Liver (tissue), 8 donors: ENCODE measurements at regions not wholly inside any gene's neighbourhood (a gene's known extent, or its start where the extent isn't known, plus 50 kb on each side); places are given as distances from the start of the nearest gene placed in this dataset.

Experiments
- DNase-seq: peaks from one replicate; pipeline ENCODE4 v3.0.0-alpha.2; 2017; ENCODE audit warnings: low spot score
- H3K27ac ChIP-seq, 2 donors: one replicate each; pipeline ENCODE4 v1.7.0; 2013; ENCODE audit warnings: inconsistent platforms in 2 of 2, low read length in 2 of 2, control low read depth in 1 of 2, low read depth in 1 of 2, mild to moderate bottlenecking in 1 of 2
- H3K27me3 ChIP-seq, 4 donors: one replicate each; pipeline versions ENCODE4 v1.6.1 to v1.7.0; 2013; ENCODE audit warnings: low read length in 3 of 4, inconsistent platforms in 1 of 4, mild to moderate bottlenecking in 1 of 4, moderate library complexity in 1 of 4; ENCODE audit not compliant: control insufficient read depth in 4 of 4, insufficient read depth in 4 of 4
- H3K36me3 ChIP-seq, 4 donors: one replicate each; pipeline versions ENCODE4 v1.6.1 to v1.7.0; 2013; ENCODE audit warnings: low read length in 3 of 4, mild to moderate bottlenecking in 3 of 4, low read depth in 1 of 4, moderate library complexity in 1 of 4; ENCODE audit not compliant: control insufficient read depth in 4 of 4, insufficient read depth in 3 of 4
- H3K4me1 ChIP-seq, 4 donors: one replicate each; pipeline versions ENCODE4 v1.6.1 to v1.7.0; 2013; ENCODE audit warnings: low read length in 3 of 4, mild to moderate bottlenecking in 3 of 4, moderate library complexity in 1 of 4; ENCODE audit not compliant: control insufficient read depth in 4 of 4, insufficient read depth in 4 of 4
- H3K4me3 ChIP-seq, 3 donors: one replicate each; pipeline versions ENCODE4 v1.6.1 to v1.7.0; 2013; ENCODE audit warnings: low read length in 3 of 3, control low read depth in 1 of 3, low read depth in 1 of 3, mild to moderate bottlenecking in 1 of 3
- H3K9ac ChIP-seq, 2 donors: one replicate each; pipeline ENCODE4 v1.7.0; 2013; ENCODE audit warnings: low read length in 2 of 2, mild to moderate bottlenecking in 2 of 2, moderate library complexity in 2 of 2, control low read depth in 1 of 2, low read depth in 1 of 2
- H3K9me3 ChIP-seq, 4 donors: one replicate each; pipeline versions ENCODE4 v1.6.1 to v1.7.0; 2013; ENCODE audit warnings: low read length in 3 of 4; ENCODE audit not compliant: control insufficient read depth in 4 of 4
- EGR1 ChIP-seq, 2 donors: IDR thresholded peaks; 2 replicates each; pipeline ENCODE4 v1.6.1; 2016 to 2018; ENCODE audit warnings: antibody characterized with exemption in 2 of 2, low read depth in 2 of 2
- FOXA1 ChIP-seq: IDR thresholded peaks from 2 replicates; pipeline ENCODE4 v1.6.1; 2016; ENCODE audit warnings: antibody characterized with exemption
- FOXA2 ChIP-seq: IDR thresholded peaks from 2 replicates; pipeline ENCODE4 v1.6.1; 2016; ENCODE audit warnings: antibody characterized with exemption
- GABPA ChIP-seq, 2 donors: IDR thresholded peaks in 1 of 2; conservative IDR thresholded peaks in 1 of 2; 2 replicates each; pipeline ENCODE4 v1.6.1; 2016; ENCODE audit warnings: antibody characterized with exemption in 2 of 2, mild to moderate bottlenecking in 1 of 2, moderate library complexity in 1 of 2
- HNF4A ChIP-seq, 2 donors: conservative IDR thresholded peaks; 2 replicates each; pipeline ENCODE4 v1.6.1; 2016; ENCODE audit warnings: antibody characterized with exemption in 2 of 2, mild to moderate bottlenecking in 2 of 2
- HNF4G ChIP-seq: IDR thresholded peaks from 2 replicates; pipeline ENCODE4 v1.6.1; 2016; ENCODE audit warnings: antibody characterized with exemption
- JUND ChIP-seq, 2 donors: IDR thresholded peaks; 2 replicates each; pipeline ENCODE4 v1.6.1; 2016; ENCODE audit warnings: antibody characterized with exemption in 2 of 2
- MAX ChIP-seq: IDR thresholded peaks from 2 replicates; pipeline ENCODE4 v1.6.1; 2016; ENCODE audit warnings: antibody characterized with exemption
- NR2F2 ChIP-seq: IDR thresholded peaks from 2 replicates; pipeline ENCODE4 v1.6.1; 2016; ENCODE audit warnings: antibody characterized with exemption
- RAD21 ChIP-seq, 2 donors: IDR thresholded peaks; 2 replicates each; pipeline ENCODE4 v1.6.1; 2016; ENCODE audit warnings: antibody characterized with exemption in 2 of 2, mild to moderate bottlenecking in 2 of 2
- RXRA ChIP-seq, 2 donors: IDR thresholded peaks; 2 replicates each; pipeline ENCODE4 v1.6.1; 2017 to 2018; ENCODE audit warnings: antibody characterized with exemption in 2 of 2, mild to moderate bottlenecking in 1 of 2
- SP1 ChIP-seq: IDR thresholded peaks from 2 replicates; pipeline ENCODE4 v1.6.1; 2018; ENCODE audit warnings: antibody characterized with exemption, mild to moderate bottlenecking
- TAF1 ChIP-seq: conservative IDR thresholded peaks from 2 replicates; pipeline ENCODE4 v1.6.1; 2016; ENCODE audit warnings: antibody characterized with exemption, mild to moderate bottlenecking
- YY1 ChIP-seq: IDR thresholded peaks from 2 replicates; pipeline ENCODE4 v1.6.1; 2016; ENCODE audit warnings: antibody characterized with exemption, mild to moderate bottlenecking
- ZBTB33 ChIP-seq: IDR thresholded peaks from 2 replicates; pipeline ENCODE4 v1.6.1; 2016; ENCODE audit warnings: antibody characterized with exemption
- WGBS: extraction: QIAGEN DNeasy Blood & Tissue Kit; methylation state at CpG from one replicate; pipeline ENCODE4 v1.1.7; 2013; 5-methylcytosine and 5-hydroxymethylcytosine counted together
- TF ChIP-seq, protein P1 (sequence below): IDR thresholded peaks from 2 replicates; pipeline ENCODE4 v1.6.1; 2016; ENCODE audit warnings: antibody characterized with exemption
- TF ChIP-seq, protein P2 (sequence below): fragments of 150-350 bp; IDR thresholded peaks from 2 replicates; pipeline ENCODE4 v1.5.1; 2017; ENCODE audit warnings: improper control_type of control experiment, low read depth, low read length; ENCODE audit not compliant: missing input control
- TF ChIP-seq, protein P3 (sequence below): IDR thresholded peaks from 2 replicates; pipeline ENCODE4 v1.6.1; 2016; ENCODE audit warnings: antibody characterized with exemption, mild to moderate bottlenecking
- donor health status: healthy.
- donor health status: healthy.
- donor health status: healthy.
- donor health status: healthy.
- donor health status: healthy.

DNA sequence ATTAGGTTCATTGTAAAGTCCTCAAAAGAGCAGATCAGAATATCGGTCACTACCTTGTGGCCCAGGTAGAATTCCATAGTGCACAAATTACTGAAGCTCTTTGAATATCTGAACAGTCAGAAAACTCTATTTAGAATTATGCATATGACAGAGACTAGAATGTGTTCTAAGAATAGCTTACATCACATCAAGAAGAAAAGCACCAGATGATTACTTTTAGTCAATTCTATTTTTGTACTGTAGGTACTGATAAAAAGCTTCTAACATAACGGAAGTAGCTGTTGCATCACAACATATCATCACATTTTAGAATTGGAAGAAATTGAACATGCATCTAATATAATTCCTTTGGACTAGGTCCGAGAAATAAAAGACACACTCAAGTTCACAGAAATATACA, 946.6 kb upstream of the ARRDC3 start:
- H3K4me3 ChIP-seq = no peak overlapping the region
- no peak for DNase-seq
- H3K4me1 ChIP-seq = no peaks in the 10 kb centered on the region
- H3K9me3 ChIP-seq = no peaks in the 10 kb centered on the region
- no peak for TF ChIP-seq SP1
- TF ChIP-seq, protein P1, sequence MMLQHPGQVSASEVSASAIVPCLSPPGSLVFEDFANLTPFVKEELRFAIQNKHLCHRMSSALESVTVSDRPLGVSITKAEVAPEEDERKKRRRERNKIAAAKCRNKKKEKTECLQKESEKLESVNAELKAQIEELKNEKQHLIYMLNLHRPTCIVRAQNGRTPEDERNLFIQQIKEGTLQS = no peak
- no peak for TF ChIP-seq HNF4G
- TF ChIP-seq YY1 = no peak
- TF ChIP-seq FOXA1 = no peak
- no peak for TF ChIP-seq EGR1 (IDR thresholded peaks at IDR 0.05; ENCODE audit: low read depth in 2 of 2)
- TF ChIP-seq TAF1 = no peak
- TF ChIP-seq NR2F2 = no peak
- no peak for TF ChIP-seq MAX
- TF ChIP-seq RAD21 (IDR thresholded peaks at IDR 0.05) = no peak
- no peak for TF ChIP-seq FOXA2
- TF ChIP-seq, protein P2, sequence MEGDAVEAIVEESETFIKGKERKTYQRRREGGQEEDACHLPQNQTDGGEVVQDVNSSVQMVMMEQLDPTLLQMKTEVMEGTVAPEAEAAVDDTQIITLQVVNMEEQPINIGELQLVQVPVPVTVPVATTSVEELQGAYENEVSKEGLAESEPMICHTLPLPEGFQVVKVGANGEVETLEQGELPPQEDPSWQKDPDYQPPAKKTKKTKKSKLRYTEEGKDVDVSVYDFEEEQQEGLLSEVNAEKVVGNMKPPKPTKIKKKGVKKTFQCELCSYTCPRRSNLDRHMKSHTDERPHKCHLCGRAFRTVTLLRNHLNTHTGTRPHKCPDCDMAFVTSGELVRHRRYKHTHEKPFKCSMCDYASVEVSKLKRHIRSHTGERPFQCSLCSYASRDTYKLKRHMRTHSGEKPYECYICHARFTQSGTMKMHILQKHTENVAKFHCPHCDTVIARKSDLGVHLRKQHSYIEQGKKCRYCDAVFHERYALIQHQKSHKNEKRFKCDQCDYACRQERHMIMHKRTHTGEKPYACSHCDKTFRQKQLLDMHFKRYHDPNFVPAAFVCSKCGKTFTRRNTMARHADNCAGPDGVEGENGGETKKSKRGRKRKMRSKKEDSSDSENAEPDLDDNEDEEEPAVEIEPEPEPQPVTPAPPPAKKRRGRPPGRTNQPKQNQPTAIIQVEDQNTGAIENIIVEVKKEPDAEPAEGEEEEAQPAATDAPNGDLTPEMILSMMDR = no peak
- TF ChIP-seq HNF4A (conservative IDR thresholded peaks at IDR 0.05) = no peak
- no peak for TF ChIP-seq GABPA (IDR thresholded peaks at IDR 0.05 in 1 of 2, conservative IDR thresholded peaks at IDR 0.05 in 1 of 2)
- TF ChIP-seq, protein P3, sequence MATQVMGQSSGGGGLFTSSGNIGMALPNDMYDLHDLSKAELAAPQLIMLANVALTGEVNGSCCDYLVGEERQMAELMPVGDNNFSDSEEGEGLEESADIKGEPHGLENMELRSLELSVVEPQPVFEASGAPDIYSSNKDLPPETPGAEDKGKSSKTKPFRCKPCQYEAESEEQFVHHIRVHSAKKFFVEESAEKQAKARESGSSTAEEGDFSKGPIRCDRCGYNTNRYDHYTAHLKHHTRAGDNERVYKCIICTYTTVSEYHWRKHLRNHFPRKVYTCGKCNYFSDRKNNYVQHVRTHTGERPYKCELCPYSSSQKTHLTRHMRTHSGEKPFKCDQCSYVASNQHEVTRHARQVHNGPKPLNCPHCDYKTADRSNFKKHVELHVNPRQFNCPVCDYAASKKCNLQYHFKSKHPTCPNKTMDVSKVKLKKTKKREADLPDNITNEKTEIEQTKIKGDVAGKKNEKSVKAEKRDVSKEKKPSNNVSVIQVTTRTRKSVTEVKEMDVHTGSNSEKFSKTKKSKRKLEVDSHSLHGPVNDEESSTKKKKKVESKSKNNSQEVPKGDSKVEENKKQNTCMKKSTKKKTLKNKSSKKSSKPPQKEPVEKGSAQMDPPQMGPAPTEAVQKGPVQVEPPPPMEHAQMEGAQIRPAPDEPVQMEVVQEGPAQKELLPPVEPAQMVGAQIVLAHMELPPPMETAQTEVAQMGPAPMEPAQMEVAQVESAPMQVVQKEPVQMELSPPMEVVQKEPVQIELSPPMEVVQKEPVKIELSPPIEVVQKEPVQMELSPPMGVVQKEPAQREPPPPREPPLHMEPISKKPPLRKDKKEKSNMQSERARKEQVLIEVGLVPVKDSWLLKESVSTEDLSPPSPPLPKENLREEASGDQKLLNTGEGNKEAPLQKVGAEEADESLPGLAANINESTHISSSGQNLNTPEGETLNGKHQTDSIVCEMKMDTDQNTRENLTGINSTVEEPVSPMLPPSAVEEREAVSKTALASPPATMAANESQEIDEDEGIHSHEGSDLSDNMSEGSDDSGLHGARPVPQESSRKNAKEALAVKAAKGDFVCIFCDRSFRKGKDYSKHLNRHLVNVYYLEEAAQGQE = no peak
- TF ChIP-seq JUND (IDR thresholded peaks at IDR 0.05) = no peak
- no peak for TF ChIP-seq RXRA (IDR thresholded peaks at IDR 0.05)
- no peak for TF ChIP-seq ZBTB33
- no peak overlapping the region for H3K27ac ChIP-seq
- H3K9ac ChIP-seq = no peak overlapping the region
- no peaks in the 10 kb centered on the region for H3K27me3 ChIP-seq
- 81% methylated on average over 3 of the region's 3 CpGs for WGBS
- H3K36me3 ChIP-seq = no peaks in the 10 kb centered on the region
